Glutamatergic neuron (in vitro differentiated cells): ENCODE measurements at regions not wholly inside any gene's neighbourhood (a gene's known extent, or its start where the extent isn't known, plus 50 kb on each side); places are given as distances from the start of the nearest gene placed in this dataset.

Source experiments
- DNase-seq: peaks from one replicate; pipeline ENCODE4 v3.0.0; 2022
- H3K27ac Mint-ChIP-seq: one replicate; pipeline ENCODE4 v1.8.0; 2020; ENCODE audit warnings: mild to moderate bottlenecking, mixed read lengths, inconsistent platforms; ENCODE audit not compliant: unreplicated experiment
- H3K27me3 Mint-ChIP-seq: one replicate; pipeline ENCODE4 v1.8.0; 2020; ENCODE audit warnings: mild to moderate bottlenecking, moderate library complexity, mixed read lengths, inconsistent platforms; ENCODE audit not compliant: unreplicated experiment
- H3K36me3 Mint-ChIP-seq: one replicate; pipeline ENCODE4 v1.8.0; 2020; ENCODE audit warnings: mild to moderate bottlenecking, mixed read lengths, inconsistent platforms; ENCODE audit not compliant: unreplicated experiment
- H3K4me1 Mint-ChIP-seq: one replicate; pipeline ENCODE4 v1.8.0; 2020; ENCODE audit warnings: mild to moderate bottlenecking, low read depth, mixed read lengths, inconsistent platforms; ENCODE audit not compliant: unreplicated experiment
- H3K4me3 Mint-ChIP-seq: one replicate; pipeline ENCODE4 v1.8.0; 2020; ENCODE audit warnings: mild to moderate bottlenecking, mixed read lengths, inconsistent platforms; ENCODE audit not compliant: unreplicated experiment
- H3K9me3 Mint-ChIP-seq: one replicate; pipeline ENCODE4 v1.8.0; 2020; ENCODE audit warnings: mild to moderate bottlenecking, moderate library complexity, mixed read lengths, inconsistent platforms; ENCODE audit not compliant: unreplicated experiment
- CTCF ChIP-seq: fragments of 200-600 bp; sonication (generic); IDR thresholded peaks from one replicate; pipeline ENCODE4 v1.5.0; 2021; ENCODE audit not compliant: partially characterized antibody, unreplicated experiment

- Mint-ChIP-seq H3K27ac (no peak overlapping the region), H3K9me3 (no peaks in the 10 kb centered on the region), H3K4me1 (no peaks in the 10 kb centered on the region), H3K27me3 (no peaks in the 10 kb centered on the region), H3K36me3 (no peaks in the 10 kb centered on the region), H3K4me3 (no peak overlapping the region)
- no peak for DNase-seq
- TF ChIP-seq CTCF, result no peak
These were observed 452.1 kb upstream of the PTPRD start for GRCh38 chr9:11064909-11065308.

GRCh38 chr9:11072176-11072575 lies 459.4 kb upstream of the PTPRD start:
- DNase-seq, result no peak
- no peaks in the 10 kb centered on the region for H3K4me1 Mint-ChIP-seq
- H3K27ac Mint-ChIP-seq, result no peak overlapping the region
- no peak for TF ChIP-seq CTCF
- H3K9me3 Mint-ChIP-seq, result no peaks in the 10 kb centered on the region
- H3K4me3 Mint-ChIP-seq, result no peak overlapping the region
- no peaks in the 10 kb centered on the region for H3K36me3 Mint-ChIP-seq
- no peaks in the 10 kb centered on the region for H3K27me3 Mint-ChIP-seq

- no peak overlapping the region for H3K4me3 Mint-ChIP-seq
- H3K36me3 Mint-ChIP-seq, result no peaks in the 10 kb centered on the region
- H3K27ac Mint-ChIP-seq, result no peak overlapping the region
- no peaks in the 10 kb centered on the region for H3K27me3 Mint-ChIP-seq
- no peaks in the 10 kb centered on the region for H3K4me1 Mint-ChIP-seq
- no peak for DNase-seq
- TF ChIP-seq CTCF, result no peak
- no peaks in the 10 kb centered on the region for H3K9me3 Mint-ChIP-seq
These were observed 473.8 kb upstream of the PTPRD start for GRCh38 chr9:11086561-11086960.

- no peak overlapping the region for H3K4me3 Mint-ChIP-seq
- H3K36me3 Mint-ChIP-seq, result no peaks in the 10 kb centered on the region
- H3K9me3 Mint-ChIP-seq, result no peaks in the 10 kb centered on the region
- H3K27ac Mint-ChIP-seq, result no peak overlapping the region
- DNase-seq, result no peak
- no peaks in the 10 kb centered on the region for H3K27me3 Mint-ChIP-seq
- H3K4me1 Mint-ChIP-seq, result no peaks in the 10 kb centered on the region
- TF ChIP-seq CTCF, result no peak
These were observed 476.1 kb upstream of the PTPRD start for GRCh38 chr9:11088821-11089374.

- H3K27ac Mint-ChIP-seq, result no peak overlapping the region
- no peaks in the 10 kb centered on the region for H3K36me3 Mint-ChIP-seq
- no peaks in the 10 kb centered on the region for H3K9me3 Mint-ChIP-seq
- no peak overlapping the region for H3K4me3 Mint-ChIP-seq
- no peaks in the 10 kb centered on the region for H3K4me1 Mint-ChIP-seq
- DNase-seq, result no peak
- no peak for TF ChIP-seq CTCF
- H3K27me3 Mint-ChIP-seq, result no peaks in the 10 kb centered on the region
These were observed 480.2 kb upstream of the PTPRD start for GRCh38 chr9:11092974-11093373.
